ENCODE measurements at regions not wholly inside any gene's neighbourhood (a gene's known extent, or its start where the extent isn't known, plus 50 kb on each side); places are given as distances from the start of the nearest gene placed in this dataset.
"Not testable (repeated sequence)": the region's sequence is repeated elsewhere in the genome, so short reads cannot be mapped to it uniquely, and the experiment has no call there.

DNA sequence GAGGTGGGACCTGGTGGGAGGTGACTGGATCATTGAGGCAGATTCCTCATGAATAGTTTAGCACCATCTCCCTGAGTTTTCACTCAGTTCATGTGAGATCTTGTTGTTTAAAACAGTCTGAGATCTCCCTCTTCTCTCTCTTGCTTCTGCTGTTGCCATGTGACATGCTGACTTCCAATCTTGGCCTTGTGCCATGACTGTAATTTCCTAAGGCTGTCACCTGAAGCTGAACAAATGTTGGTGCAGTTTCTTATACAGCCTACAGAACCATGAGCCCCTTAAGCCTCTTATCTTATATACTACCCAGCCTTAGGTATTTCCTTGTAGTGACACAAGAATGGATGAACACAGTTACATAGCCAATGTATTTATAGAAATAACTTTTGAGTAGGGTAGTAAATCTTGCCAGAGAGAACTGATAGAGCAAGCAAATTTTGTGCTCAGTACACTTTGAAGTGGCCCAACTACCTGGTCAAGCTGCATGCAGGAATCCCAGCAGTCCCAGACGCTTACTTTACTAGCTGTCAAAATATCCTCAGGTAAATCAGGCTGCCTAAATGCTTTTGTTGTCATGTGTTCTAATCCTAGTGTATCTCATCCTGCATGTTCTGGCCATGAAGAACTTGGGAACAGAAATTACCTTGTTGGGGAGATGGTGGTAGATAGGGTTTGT lies 445.6 kb upstream of the MIS18BP1 start:
- DNase-seq, result peak; percentile 46

- DNase-seq, result no peak
Measured at GRCh38 chr14:45686771-45687170, 433.8 kb upstream of the MIS18BP1 start.

DNA sequence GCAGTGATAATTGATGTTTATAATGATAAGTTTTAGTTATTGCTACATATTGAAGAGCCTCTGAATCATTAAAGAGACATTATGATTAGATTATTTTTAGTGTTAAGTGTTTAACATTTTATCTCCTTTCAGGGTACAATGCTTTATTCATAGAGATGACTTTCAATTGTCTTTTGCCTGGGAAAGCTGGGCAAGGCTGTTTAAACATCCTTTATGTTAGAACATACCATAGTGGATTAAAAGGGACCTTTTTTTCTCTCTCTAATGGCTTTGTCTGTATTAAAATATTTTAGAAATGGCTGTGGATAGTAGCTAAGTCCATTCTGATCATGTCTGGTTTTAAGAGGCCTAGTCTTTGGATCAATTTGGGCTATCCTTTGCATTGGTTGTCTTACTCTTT lies 427.5 kb upstream of the MIS18BP1 start:
- DNase-seq, result no peak

- DNase-seq, result no peak
Measured at GRCh38 chr14:45679853-45680252, 426.9 kb upstream of the MIS18BP1 start.

GRCh38 chr14:45678163-45678562 lies 425.2 kb upstream of the MIS18BP1 start:
- no peak for DNase-seq

DNA sequence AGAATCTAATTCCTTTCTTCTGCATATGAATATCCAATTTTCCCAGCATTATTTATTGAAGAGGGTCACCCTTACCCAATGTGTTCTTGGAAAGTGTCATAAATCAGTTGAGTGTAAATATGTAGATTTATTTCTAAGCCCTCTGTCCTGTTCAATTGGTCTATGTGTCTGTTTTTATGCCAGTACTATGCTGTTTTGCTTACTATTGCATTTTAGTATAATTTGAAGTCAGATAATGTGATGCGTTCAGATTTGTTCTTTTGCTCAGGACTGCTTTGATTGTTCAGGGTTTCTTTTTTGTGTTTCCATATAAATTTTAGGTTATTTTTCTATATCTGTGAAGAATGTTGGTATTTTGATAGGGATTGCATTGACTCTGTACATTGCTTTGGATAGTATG lies 420.4 kb upstream of the MIS18BP1 start:
- no peak for DNase-seq

DNA sequence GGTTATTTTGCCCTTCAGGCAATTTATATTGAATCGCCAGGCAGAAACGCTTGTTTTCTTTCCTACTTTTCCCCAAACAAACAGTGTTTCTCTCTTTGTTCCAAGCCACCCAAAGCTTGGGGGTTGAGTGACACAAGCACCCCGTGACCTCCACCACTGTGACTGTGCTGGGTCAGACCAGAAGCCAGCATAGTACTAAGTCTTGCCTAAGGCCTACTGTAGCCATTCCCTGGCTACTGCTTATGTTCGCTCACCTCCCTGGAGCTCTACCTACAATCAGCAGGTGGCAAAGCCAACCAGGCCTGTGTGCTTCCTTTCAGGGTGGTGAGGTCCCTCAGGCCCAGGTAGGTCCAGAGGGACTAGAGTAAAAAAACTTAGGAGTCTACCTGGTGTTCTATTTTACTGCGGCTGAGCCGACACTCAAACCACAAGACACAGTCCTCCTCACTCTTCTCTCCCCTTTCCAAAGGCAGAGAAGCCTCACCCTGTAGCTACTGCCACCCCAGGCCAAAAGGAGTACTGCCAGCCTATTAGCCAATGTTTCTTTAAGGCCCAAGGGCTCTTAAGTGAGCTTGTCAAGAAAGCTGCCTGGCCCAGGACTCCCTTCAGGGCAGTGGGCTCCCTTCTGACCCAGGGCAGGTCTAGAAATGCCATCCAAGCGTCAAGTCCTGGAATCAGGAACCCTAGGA lies 411.8 kb upstream of the MIS18BP1 start:
- no peak for DNase-seq

DNA sequence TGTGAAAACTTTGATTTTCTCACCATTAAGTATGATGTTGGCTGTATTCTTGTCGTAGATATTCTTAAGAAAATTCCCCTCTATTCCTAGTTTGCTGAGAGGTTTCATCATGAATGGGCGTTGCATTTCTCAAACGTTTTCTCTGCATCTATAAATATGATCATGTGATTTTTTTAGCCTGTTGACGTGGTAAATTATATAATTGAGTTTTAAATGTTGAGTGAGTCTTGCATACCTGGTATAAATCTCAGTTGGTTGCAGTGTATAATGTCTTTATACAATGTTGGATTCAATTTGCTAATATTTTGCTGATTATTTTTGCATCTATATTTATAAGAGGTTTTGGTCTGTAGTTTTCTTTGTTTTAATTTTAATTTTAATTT lies 405.9 kb upstream of the MIS18BP1 start:
- no peak for DNase-seq

DNA sequence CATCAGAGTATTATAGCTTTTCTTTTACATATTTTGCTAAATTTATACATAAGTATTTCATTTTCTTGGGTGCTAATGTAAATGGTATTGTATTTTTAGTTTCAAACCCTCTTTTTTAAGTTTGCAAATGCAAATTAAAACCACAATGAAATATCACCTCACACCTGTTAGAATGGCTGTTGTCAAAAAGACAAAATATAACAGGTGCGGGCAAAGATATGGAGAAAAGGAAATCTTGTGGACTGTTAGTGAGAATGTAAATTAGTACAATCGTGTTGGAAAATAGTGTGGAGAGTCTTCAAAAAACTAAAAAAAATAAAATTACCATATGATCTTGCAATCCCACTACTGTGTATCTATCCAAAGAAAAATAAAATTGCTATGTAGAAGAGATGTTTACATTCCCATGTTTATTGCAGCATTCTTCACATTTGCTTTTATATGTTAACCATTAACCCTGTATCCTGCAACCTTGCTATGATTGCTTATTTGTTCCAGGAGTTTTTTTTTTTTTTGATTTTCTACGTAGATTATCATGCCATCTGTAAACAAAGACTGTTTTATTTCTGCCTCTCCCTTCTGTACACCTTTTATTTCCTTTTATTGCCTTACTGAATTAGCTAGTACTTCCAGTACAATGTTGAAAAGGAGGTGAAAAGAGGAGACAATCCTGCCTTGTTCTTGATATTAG lies 405.4 kb upstream of the MIS18BP1 start:
- DNase-seq, result no peak

DNA sequence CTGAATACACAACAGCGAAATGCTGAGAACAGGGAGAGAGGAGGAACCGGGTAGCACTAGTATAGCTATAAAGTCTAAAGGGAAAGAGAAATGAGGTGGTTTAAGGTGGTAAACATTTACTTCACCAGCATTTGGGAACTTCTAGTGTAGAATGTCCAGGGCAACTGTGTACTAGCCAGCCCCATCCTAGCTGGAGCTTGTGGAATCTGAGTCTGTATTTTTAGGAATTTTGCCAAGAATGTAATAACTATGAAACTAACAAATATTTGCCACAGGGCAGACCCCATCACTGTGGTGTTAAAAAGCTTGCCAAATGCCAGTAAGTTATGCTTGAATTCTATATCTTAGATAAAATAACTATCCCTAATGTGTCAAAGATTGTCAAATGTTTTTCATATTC lies 398.9 kb upstream of the MIS18BP1 start:
- no peak for DNase-seq

DNA sequence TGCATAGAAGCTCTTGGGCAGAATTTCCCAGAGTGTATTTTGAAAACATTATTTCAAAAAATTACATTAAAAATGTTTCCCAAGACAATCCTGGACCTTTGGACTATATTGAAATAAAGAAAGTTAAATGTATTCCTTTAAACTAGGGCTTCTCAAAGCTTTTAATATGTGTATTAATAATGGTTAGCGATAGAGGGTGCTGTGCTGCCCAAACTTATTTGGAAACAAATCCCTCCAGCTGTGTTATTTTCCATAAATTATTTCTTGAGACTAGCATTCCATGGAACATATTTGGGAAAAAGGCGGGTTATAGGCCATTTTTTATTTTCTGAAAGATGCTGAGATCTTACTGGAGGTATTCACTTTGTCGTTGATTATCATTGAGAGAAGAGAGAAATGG lies 397.8 kb upstream of the MIS18BP1 start:
- no peak for DNase-seq

DNA sequence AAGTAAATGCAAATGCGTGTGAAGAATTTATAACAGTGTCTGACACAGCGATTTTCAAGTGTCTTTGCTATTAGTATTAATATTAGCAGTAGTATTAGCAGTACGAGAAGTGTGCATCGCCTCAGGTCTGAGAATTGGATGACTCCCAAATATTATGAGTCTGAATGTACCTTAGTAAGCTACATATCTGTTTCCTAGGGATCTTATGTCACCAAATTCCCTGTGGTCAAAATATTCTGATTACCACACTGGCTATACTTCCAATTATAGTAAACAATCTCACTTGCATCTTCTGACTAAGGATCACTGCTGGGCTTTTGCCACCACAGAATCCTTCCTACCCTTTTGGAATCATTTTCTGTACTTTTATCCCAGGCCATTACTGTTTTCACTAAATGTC lies 396.0 kb upstream of the MIS18BP1 start:
- DNase-seq, result no peak

DNA sequence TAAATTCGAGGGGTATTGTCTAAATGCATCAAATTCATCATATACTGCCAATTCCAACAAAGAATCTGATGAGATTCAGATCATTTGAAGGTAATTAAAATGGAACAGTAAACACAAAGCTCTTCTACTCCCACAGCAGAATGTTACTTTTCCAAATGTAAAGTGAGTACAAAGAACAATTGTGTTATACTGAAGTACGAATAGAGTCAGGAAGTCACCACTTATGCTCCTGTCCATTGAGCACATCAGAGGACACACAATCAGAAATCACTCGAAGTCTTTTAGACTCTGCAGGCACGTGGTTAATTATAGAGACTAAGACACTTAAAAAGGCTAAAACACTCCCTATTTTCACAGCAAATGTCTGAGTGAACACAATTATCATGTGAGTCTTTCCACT lies 388.5 kb upstream of the MIS18BP1 start:
- DNase-seq, result no peak

- not testable (repeated sequence) for DNase-seq
Measured at GRCh38 chr14:45634651-45635441, 381.8 kb upstream of the MIS18BP1 start.

- no peak for DNase-seq
Measured at GRCh38 chr14:45633220-45633984, 380.4 kb upstream of the MIS18BP1 start.

DNA sequence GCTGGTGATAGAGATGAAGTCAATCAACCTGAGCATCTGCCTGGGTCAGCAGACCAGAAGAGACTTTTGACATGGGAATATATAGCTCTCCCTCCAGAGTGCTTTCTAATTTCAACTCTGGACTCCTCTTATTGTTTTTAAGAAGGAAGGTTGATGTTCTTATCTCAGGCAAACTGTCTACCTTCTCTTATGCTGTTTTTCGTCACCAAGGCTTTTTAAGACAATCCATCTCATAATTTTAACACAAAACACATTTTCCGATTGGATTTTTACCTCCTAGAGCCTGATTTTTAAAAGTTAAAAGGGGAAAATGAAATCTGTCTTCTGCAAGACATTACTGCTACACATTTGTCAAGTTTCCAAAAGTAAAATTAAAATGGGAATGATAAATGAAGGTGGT lies 368.7 kb upstream of the MIS18BP1 start:
- no peak for DNase-seq

DNA sequence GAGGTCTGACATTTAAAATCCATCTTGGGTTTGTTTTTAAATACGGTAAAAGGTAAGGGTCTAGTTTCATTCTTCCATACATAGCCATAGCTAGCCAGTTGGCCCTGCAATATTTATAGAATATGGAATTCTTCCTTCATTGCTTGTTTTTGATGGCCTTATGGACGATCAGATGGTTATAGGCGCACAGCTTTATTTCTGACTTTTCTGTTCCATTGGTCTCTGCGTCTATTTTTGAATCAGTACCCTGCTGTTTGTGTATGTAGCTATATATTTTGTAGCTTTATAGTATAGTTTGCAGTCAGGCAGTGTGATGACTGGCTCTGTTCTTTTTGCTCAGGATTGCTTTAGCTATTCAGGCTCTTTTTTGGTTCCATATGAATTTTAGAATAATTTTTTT lies 366.8 kb upstream of the MIS18BP1 start:
- DNase-seq, result no peak

DNA sequence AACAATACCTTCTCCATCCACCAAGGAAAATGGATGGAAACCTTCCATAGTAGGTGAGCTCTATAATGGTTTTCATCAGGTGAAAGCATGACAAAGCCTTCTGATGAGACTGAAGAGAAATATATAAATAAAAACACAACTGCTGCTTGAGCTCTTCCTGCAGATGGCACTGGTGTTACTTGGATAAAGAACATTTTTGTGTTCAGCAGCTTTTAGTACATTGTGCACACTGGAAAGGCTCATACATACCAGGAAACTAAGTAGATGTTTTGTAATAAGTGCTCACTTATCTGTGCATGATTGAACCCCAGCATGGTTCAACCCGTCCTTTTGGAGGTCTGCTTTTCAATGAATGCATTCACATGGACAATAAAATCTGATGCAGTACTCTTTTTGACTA lies 357.3 kb upstream of the MIS18BP1 start:
- DNase-seq, result peak; percentile 59

GRCh38 chr14:45587142-45587541 lies 334.1 kb upstream of the MIS18BP1 start:
- no peak for DNase-seq

- DNase-seq, result no peak
Measured at GRCh38 chr14:45559626-45560025, 306.6 kb upstream of the MIS18BP1 start.

DNA sequence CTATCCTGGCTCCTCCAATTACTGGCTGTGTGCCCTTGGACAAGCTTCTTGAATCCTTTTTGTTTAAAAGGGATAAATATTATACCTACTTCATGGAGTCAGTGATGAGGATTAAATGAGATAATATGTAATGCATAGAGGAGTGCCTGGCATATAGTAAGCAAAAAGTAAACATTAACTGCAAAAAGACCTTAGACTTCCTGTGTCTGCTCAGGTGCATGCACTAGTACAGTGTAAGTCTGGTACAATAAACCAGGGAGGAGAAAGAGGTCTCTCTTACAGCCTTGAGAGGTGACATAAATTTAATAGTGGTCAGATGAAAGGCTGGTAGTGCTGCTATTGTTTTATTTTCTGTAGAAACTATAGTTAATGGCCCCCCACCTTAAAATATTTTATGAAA lies 305.2 kb upstream of the MIS18BP1 start:
- DNase-seq, result no peak

DNA sequence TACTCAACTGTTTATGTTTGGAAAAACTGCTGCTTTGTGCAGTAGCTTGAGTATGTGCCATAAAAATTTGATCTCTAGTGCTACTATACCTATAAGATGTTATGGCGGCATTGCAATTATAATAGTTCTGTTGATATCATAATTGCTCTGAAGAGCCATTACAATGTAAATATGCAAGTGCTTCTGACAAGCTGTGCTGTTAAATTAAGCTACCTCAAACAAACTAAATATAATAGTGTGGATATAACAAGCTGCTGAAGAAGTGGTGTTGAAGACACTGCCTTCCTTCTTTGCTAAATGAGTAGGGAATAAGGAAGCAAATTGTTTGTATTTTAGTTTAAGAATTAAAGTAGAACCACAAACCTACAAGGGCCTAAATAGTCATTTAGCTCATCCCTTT lies 301.0 kb upstream of the MIS18BP1 start:
- peak; percentile 39 for DNase-seq
